Endothelial cell (in vitro differentiated cells): ENCODE measurements at regions not wholly inside any gene's neighbourhood (a gene's known extent, or its start where the extent isn't known, plus 50 kb on each side); places are given as distances from the start of the nearest gene placed in this dataset.

Experiments used
- DNase-seq: peaks from one replicate; pipeline ENCODE4 v3.0.0; 2021; ENCODE audit warnings: low spot score
- H3K27ac Mint-ChIP-seq: one replicate; pipeline ENCODE4 v1.8.0; 2021; ENCODE audit warnings: mixed read lengths, inconsistent platforms; ENCODE audit not compliant: unreplicated experiment
- H3K27me3 Mint-ChIP-seq: one replicate; pipeline ENCODE4 v1.8.0; 2021; ENCODE audit warnings: mild to moderate bottlenecking, moderate library complexity, mixed read lengths, inconsistent platforms; ENCODE audit not compliant: unreplicated experiment
- H3K36me3 Mint-ChIP-seq: one replicate; pipeline ENCODE4 v1.8.0; 2021; ENCODE audit warnings: mild to moderate bottlenecking, low read depth, mixed read lengths, inconsistent platforms; ENCODE audit not compliant: unreplicated experiment
- H3K4me1 Mint-ChIP-seq: one replicate; pipeline ENCODE4 v1.8.0; 2021; ENCODE audit warnings: mild to moderate bottlenecking, mixed read lengths, inconsistent platforms; ENCODE audit not compliant: unreplicated experiment
- H3K4me3 Mint-ChIP-seq: one replicate; pipeline ENCODE4 v1.8.0; 2021; ENCODE audit warnings: mild to moderate bottlenecking, mixed read lengths, inconsistent platforms; ENCODE audit not compliant: unreplicated experiment
- H3K9me3 Mint-ChIP-seq: one replicate; pipeline ENCODE4 v1.8.0; 2021; ENCODE audit warnings: mixed read lengths, inconsistent platforms; ENCODE audit not compliant: unreplicated experiment
- TF ChIP-seq, protein P1 (sequence below): fragments of 200-600 bp; sonication (generic); IDR thresholded peaks from one replicate; pipeline ENCODE4 v1.5.0; 2021; ENCODE audit warnings: antibody characterized with exemption; ENCODE audit not compliant: unreplicated experiment

DNA sequence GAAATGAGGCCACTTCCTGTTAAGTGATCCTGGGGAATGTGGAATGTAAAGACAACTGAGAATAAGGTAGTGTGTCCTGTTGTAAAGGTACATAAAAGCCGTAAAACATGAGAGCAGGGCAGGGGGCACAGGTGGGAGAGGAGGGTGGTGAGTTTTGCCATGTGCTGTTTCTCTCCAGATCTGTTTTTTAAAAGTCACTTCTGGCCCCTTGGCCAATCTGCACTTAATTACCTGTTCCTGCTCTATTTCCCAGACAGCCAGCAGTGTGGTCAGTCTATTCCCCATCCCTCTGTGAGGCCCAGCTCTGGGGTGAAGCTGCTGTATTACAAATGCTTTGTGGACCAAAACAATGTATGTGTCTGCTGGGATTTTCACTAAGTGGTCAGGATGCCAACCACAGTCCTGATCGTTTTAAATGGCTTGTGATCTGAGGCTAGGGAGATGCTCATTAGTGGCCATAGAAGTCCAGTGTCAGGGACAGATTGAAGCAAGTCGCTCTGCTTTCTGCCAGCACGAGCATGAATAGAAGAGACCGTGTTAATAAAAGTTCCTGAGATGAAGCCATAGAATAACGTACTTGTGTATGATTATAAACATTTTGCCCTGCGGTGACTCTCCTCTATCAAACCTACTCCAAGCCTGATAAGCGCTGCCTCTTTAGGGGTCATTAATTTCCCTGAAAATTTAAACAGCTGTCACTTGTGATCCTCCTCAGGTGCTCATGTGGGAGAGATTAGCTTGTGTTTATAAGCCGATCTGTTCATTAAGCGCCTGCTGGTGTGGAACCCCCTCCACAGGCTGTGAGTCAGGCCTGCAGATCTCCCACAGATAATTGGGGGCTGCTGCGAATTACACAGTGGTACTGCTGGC lies 111.8 kb upstream of the CENPW start:
- Mint-ChIP-seq H3K9me3 (no peaks in the 10 kb centered on the region), H3K36me3 (no peaks in the 10 kb centered on the region), H3K27me3 (no peaks in the 10 kb centered on the region), H3K27ac (no peak overlapping the region), H3K4me1 (peaks cover 5% of the 10 kb centered on the region), H3K4me3 (no peak overlapping the region)
- TF ChIP-seq, protein P1, sequence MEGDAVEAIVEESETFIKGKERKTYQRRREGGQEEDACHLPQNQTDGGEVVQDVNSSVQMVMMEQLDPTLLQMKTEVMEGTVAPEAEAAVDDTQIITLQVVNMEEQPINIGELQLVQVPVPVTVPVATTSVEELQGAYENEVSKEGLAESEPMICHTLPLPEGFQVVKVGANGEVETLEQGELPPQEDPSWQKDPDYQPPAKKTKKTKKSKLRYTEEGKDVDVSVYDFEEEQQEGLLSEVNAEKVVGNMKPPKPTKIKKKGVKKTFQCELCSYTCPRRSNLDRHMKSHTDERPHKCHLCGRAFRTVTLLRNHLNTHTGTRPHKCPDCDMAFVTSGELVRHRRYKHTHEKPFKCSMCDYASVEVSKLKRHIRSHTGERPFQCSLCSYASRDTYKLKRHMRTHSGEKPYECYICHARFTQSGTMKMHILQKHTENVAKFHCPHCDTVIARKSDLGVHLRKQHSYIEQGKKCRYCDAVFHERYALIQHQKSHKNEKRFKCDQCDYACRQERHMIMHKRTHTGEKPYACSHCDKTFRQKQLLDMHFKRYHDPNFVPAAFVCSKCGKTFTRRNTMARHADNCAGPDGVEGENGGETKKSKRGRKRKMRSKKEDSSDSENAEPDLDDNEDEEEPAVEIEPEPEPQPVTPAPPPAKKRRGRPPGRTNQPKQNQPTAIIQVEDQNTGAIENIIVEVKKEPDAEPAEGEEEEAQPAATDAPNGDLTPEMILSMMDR, result no peak
- DNase-seq, result no peak

DNA sequence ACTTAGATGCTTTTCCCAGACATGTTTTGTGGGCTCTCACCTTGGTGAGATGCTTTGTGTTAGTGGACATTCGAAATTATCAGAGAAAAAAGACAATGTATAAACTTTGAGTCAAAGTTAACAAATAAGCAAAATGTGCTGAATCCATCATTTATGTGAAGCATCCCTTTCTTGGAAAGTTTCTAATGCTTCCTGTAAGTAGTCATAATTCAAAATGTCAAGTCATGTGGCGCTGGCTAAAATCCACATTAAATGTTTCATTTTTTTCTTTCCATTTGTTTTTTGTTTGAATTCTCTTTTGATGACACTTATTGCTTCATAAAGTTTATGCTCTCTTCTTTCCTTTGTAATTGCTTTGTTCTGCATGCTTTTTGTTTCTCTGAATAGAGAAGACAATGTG lies 107.2 kb upstream of the CENPW start:
- no peak overlapping the region for H3K4me3 Mint-ChIP-seq
- H3K9me3 Mint-ChIP-seq, result no peaks in the 10 kb centered on the region
- H3K27me3 Mint-ChIP-seq, result no peaks in the 10 kb centered on the region
- TF ChIP-seq, protein P1, result no peak
- peaks cover 1% of the 10 kb centered on the region for H3K4me1 Mint-ChIP-seq
- no peaks in the 10 kb centered on the region for H3K36me3 Mint-ChIP-seq
- H3K27ac Mint-ChIP-seq, result no peak overlapping the region
- no peak for DNase-seq

GRCh38 chr6:126233192-126233591 lies 106.7 kb upstream of the CENPW start:
- Mint-ChIP-seq H3K36me3 (no peaks in the 10 kb centered on the region), H3K27me3 (no peaks in the 10 kb centered on the region), H3K4me1 (no peaks in the 10 kb centered on the region), H3K27ac (no peak overlapping the region), H3K9me3 (no peaks in the 10 kb centered on the region), H3K4me3 (no peak overlapping the region)
- TF ChIP-seq, protein P1, result no peak
- DNase-seq, result no peak

DNA sequence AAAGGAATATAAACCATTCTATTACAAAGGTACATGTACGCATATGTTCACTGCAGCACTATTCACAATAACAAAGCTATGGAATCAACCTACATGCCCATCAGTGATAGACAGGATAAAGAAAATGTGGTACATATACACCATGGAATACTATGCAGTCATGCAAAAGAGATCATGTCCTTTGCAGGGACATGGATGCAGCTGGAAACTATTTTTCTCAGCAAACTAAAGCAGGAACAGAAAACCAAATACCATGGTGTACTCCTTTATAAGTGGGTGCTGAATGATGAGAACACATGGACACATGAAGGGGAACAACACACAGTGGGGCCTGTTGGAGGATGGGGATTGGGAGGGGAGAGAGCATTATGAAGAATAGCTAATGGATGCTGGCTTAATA lies 104.6 kb upstream of the CENPW start:
- Mint-ChIP-seq H3K27me3 (no peaks in the 10 kb centered on the region), H3K9me3 (no peaks in the 10 kb centered on the region), H3K4me3 (no peak overlapping the region), H3K4me1 (no peaks in the 10 kb centered on the region), H3K27ac (no peak overlapping the region), H3K36me3 (no peaks in the 10 kb centered on the region)
- no peak for DNase-seq
- TF ChIP-seq, protein P1, result no peak

GRCh38 chr6:126245077-126245476 lies 94.8 kb upstream of the CENPW start:
- H3K27ac Mint-ChIP-seq, result no peak overlapping the region
- no peaks in the 10 kb centered on the region for H3K9me3 Mint-ChIP-seq
- no peaks in the 10 kb centered on the region for H3K4me1 Mint-ChIP-seq
- H3K36me3 Mint-ChIP-seq, result no peaks in the 10 kb centered on the region
- TF ChIP-seq, protein P1, result no peak
- no peaks in the 10 kb centered on the region for H3K27me3 Mint-ChIP-seq
- no peak overlapping the region for H3K4me3 Mint-ChIP-seq
- no peak for DNase-seq
